Upper lobe of right lung (tissue), 1 donor: ENCODE measurements at regions not wholly inside any gene's neighbourhood (a gene's known extent, or its start where the extent isn't known, plus 50 kb on each side); places are given as distances from the start of the nearest gene placed in this dataset.
A peak's percentile ranks its signal among the peaks of the same experiment; 100 is the strongest.

Source experiments
- ATAC-seq: fragments of 200-7000 bp; cut with Tn5 transposase; one replicate; pipeline ENCODE4 v1.9.1; 2020; ENCODE audit warnings: mild to moderate bottlenecking, moderate library complexity
- DNase-seq: peaks from one replicate; pipeline ENCODE4 v3.0.0-alpha.2; 2020
- H3K27ac ChIP-seq: fragments of 200-600 bp; one replicate; pipeline ENCODE4 v1.8.0; 2022
- H3K27me3 ChIP-seq: fragments of 200-600 bp; one replicate; pipeline ENCODE4 v1.8.0; 2022; ENCODE audit warnings: mild to moderate bottlenecking
- H3K36me3 ChIP-seq: fragments of 200-600 bp; one replicate; pipeline ENCODE4 v1.8.0; 2022
- H3K4me1 ChIP-seq: fragments of 200-600 bp; one replicate; pipeline ENCODE4 v1.8.0; 2022
- H3K4me3 ChIP-seq: fragments of 200-600 bp; one replicate; pipeline ENCODE4 v1.8.0; 2022; ENCODE audit warnings: mild to moderate bottlenecking
- H3K9me3 ChIP-seq: fragments of 200-600 bp; one replicate; pipeline ENCODE4 v1.8.0; 2022
- intact Hi-C: fragments of 100-400 bp; cut with DNase I; formaldehyde crosslinking; loops from one replicate; pipeline ENCODE4 v1.11.0; 2022
- TF ChIP-seq, protein P1 (sequence below): fragments of 200-600 bp; IDR thresholded peaks from one replicate; pipeline ENCODE4 v1.8.0; 2022; ENCODE audit warnings: antibody characterized with exemption
- donor health status: DM: no; HTN: yes; CAD: no; lungs with severe emphysema.

DNA sequence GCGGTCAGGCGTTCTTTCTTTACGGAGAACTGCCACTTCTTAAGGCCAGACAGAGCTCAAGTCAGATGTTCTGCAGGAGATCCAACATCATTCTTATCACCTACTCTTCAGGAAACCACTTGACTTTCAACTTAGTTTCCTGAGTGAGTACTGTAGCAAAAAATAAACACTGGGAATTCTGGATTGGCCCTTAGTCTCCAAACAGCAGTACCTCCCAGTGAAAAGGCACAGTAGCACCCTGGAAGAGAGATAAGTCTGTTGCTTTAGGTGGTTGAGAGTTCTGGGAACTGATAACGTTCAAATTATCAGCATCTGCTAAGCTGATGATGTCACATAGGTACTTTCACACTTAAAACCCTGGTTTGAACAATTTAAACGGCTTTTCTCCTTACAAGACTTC lies 971.8 kb upstream of the TENM4 start:
- H3K4me3 ChIP-seq = no peak overlapping the region
- H3K9me3 ChIP-seq = no peaks in the 10 kb centered on the region
- peak; percentile 72 for ATAC-seq
- no peak overlapping the region for H3K27ac ChIP-seq
- H3K27me3 ChIP-seq = no peaks in the 10 kb centered on the region
- intact Hi-C loops = no loop called here
- DNase-seq = no peak
- no peaks in the 10 kb centered on the region for H3K36me3 ChIP-seq
- TF ChIP-seq, protein P1, sequence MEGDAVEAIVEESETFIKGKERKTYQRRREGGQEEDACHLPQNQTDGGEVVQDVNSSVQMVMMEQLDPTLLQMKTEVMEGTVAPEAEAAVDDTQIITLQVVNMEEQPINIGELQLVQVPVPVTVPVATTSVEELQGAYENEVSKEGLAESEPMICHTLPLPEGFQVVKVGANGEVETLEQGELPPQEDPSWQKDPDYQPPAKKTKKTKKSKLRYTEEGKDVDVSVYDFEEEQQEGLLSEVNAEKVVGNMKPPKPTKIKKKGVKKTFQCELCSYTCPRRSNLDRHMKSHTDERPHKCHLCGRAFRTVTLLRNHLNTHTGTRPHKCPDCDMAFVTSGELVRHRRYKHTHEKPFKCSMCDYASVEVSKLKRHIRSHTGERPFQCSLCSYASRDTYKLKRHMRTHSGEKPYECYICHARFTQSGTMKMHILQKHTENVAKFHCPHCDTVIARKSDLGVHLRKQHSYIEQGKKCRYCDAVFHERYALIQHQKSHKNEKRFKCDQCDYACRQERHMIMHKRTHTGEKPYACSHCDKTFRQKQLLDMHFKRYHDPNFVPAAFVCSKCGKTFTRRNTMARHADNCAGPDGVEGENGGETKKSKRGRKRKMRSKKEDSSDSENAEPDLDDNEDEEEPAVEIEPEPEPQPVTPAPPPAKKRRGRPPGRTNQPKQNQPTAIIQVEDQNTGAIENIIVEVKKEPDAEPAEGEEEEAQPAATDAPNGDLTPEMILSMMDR = no peak
- H3K4me1 ChIP-seq = no peaks in the 10 kb centered on the region

DNA sequence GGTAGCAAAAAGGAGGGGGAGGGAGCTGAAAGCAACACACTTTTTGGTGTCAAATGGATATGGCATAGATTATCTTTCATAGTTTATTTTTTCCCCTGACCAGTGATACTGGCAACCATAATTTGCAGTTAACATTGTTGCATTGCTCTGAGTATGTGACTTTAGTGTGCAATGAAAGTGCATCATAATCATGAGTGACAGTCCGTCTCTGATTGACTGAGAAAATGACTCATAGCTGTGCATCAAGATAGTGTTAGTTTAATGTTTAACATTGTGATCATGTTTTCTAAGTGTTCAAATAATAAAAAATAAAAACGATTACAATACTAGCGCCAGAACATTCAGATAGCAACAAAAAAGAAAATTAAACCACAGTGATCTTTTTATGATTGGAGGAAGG lies 952.4 kb upstream of the TENM4 start:
- DNase-seq = no peak
- intact Hi-C loops = no loop called here
- TF ChIP-seq, protein P1 = no peak

DNA sequence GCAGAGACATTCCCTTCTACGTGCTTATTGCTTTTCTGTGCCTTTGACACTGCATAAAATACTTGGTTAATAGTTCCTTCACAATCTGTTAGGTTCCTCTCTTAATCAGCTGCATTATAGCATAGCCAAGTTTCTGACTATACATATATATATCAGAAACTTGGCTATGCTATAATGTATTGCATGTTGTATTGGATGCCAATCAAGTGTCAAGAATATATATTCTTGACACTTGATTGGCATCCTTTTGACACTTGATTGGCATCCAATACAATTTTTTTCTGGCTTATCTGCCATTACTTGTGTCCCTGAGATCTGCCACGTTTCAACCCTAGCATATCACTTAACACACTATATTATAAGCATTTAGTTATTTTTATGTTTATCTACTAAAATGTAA lies 949.7 kb upstream of the TENM4 start:
- Histone ChIP-seq H3K9me3 (no peaks in the 10 kb centered on the region), H3K4me3 (no peak overlapping the region), H3K36me3 (no peaks in the 10 kb centered on the region), H3K4me1 (no peaks in the 10 kb centered on the region), H3K27me3 (no peaks in the 10 kb centered on the region), H3K27ac (no peak overlapping the region)
- TF ChIP-seq, protein P1 = no peak
- ATAC-seq = no peak
- no peak for DNase-seq
- intact Hi-C loops = no loop called here

More for the DNA sequence above, 952.4 kb upstream of the TENM4 start:
- no peaks in the 10 kb centered on the region for H3K9me3 ChIP-seq
- no peaks in the 10 kb centered on the region for H3K27me3 ChIP-seq
- H3K36me3 ChIP-seq = no peaks in the 10 kb centered on the region
- H3K27ac ChIP-seq = no peak overlapping the region
- no peaks in the 10 kb centered on the region for H3K4me1 ChIP-seq
- no peak for ATAC-seq
- H3K4me3 ChIP-seq = no peak overlapping the region

DNA sequence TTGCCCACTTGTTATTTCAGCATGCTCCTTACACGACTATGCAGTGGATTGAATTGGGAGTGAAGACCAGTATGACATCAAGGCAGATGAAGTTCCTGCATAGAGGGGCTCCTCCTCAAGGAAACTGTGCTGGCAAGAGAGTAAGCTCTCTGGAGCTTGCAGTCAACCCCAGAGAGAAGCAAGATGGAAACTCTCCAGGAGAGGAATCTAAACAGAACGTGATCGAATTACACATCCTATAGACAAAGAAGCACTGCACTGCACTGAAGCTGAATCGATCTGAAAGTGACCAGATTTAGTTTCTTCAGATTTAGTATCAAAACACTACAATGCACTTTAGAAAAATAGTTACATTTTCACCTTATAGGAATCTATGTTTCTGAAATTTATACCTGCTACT lies 947.7 kb upstream of the TENM4 start:
- H3K36me3 ChIP-seq = no peaks in the 10 kb centered on the region
- H3K4me1 ChIP-seq = no peaks in the 10 kb centered on the region
- no peaks in the 10 kb centered on the region for H3K27me3 ChIP-seq
- intact Hi-C loops = no loop called here
- H3K9me3 ChIP-seq = no peaks in the 10 kb centered on the region
- TF ChIP-seq, protein P1 = no peak
- H3K4me3 ChIP-seq = no peak overlapping the region
- DNase-seq = no peak
- H3K27ac ChIP-seq = no peak overlapping the region
- ATAC-seq = no peak

DNA sequence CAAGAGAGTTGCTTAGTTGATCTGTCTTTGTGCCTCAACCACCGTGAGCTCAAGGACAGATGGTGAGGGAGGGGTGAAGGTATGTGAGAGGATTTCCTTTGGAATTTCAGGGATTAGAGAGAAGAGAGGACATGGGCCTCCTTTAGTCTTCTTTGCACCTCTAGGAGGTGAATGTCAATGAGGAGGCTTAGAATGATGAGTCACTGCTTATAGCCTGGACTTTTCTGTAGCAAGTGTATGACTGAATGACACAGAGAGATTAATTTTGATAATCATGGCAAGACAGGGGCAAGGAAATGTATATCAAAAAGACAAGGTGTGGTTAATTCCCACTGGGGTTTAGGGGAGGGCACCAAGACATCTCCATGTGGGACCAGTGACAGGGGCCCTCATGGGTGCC lies 947.3 kb upstream of the TENM4 start:
- no peak for DNase-seq
- TF ChIP-seq, protein P1 = no peak
- Histone ChIP-seq H3K27me3 (no peaks in the 10 kb centered on the region), H3K9me3 (no peaks in the 10 kb centered on the region), H3K36me3 (no peaks in the 10 kb centered on the region), H3K4me3 (no peak overlapping the region), H3K27ac (no peak overlapping the region), H3K4me1 (no peaks in the 10 kb centered on the region)
- intact Hi-C loops = no loop called here
- no peak for ATAC-seq

DNA sequence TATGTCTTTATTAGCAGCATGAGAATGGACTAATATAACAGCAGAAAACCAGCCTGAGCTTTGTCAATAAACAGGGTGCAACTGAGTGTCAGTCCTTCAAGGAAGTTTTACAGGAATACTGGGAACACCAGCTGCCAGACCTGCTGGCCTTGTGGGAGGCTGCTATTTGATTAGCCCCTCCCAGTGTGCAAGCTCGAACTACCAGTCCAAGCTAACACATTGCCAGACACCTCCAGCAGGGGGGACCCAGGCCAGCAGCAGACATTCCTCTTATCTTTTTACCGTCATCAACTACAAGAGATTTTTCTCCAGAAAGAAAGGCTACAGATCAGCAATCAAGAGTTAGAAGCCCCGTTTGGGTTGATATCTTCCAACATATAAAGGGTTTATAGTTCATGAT lies 942.8 kb upstream of the TENM4 start:
- intact Hi-C loops = no loop called here
- Histone ChIP-seq H3K4me3 (no peak overlapping the region), H3K9me3 (no peaks in the 10 kb centered on the region), H3K4me1 (no peaks in the 10 kb centered on the region), H3K27me3 (no peaks in the 10 kb centered on the region), H3K27ac (no peak overlapping the region), H3K36me3 (no peaks in the 10 kb centered on the region)
- TF ChIP-seq, protein P1 = no peak
- DNase-seq (no peak), ATAC-seq (no peak)
